DND-41 (cell line): ENCODE measurements at regions not wholly inside any gene's neighbourhood (a gene's known extent, or its start where the extent isn't known, plus 50 kb on each side); places are given as distances from the start of the nearest gene placed in this dataset.

ENCODE experiments used
- EZH2 ChIP-seq: IDR thresholded peaks from 3 replicates; pipeline ENCODE4 v1.6.1; 2012; ENCODE audit warnings: borderline replicate concordance, low read depth, mild to moderate bottlenecking, moderate library complexity, low read length, inconsistent platforms; ENCODE audit not compliant: severe bottlenecking
- TF ChIP-seq, protein P1 (sequence below): IDR thresholded peaks from 2 replicates; pipeline ENCODE4 v1.5.1; 2012; ENCODE audit warnings: borderline replicate concordance, low read length, moderate library complexity, mild to moderate bottlenecking; ENCODE audit not compliant: poor library complexity, severe bottlenecking; ENCODE audit errors: extremely low read depth

DNA sequence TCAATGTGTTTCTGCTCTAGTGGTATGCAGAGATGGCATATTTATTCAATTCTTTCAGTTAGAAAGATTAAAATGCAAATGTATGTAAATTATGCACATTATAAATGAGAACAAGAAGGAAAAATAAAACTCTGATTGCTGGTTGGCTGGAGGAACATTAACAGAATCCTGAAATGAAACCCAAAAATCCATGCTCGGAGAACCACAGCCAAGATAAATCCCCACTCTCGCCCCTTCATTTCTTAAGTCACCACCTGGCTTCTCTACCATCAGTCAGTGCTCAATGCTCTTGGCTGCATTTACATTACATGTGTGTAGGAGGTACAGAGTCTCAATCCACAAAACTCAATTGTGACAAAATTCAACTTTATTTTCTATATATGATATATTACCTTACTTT, 184.9 kb downstream of the TRIM36 start:
- TF ChIP-seq, protein P1, sequence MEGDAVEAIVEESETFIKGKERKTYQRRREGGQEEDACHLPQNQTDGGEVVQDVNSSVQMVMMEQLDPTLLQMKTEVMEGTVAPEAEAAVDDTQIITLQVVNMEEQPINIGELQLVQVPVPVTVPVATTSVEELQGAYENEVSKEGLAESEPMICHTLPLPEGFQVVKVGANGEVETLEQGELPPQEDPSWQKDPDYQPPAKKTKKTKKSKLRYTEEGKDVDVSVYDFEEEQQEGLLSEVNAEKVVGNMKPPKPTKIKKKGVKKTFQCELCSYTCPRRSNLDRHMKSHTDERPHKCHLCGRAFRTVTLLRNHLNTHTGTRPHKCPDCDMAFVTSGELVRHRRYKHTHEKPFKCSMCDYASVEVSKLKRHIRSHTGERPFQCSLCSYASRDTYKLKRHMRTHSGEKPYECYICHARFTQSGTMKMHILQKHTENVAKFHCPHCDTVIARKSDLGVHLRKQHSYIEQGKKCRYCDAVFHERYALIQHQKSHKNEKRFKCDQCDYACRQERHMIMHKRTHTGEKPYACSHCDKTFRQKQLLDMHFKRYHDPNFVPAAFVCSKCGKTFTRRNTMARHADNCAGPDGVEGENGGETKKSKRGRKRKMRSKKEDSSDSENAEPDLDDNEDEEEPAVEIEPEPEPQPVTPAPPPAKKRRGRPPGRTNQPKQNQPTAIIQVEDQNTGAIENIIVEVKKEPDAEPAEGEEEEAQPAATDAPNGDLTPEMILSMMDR, result no peak
- TF ChIP-seq EZH2, result no peak
